DND-41 (cell line): ENCODE measurements at regions not wholly inside any gene's neighbourhood (a gene's known extent, or its start where the extent isn't known, plus 50 kb on each side); places are given as distances from the start of the nearest gene placed in this dataset.

Source experiments
- ATAC-seq: fragments of 200-7000 bp; cut with Tn5 transposase; 3 replicates; pipeline ENCODE4 v1.9.1; 2021; ENCODE audit warnings: low read depth; ENCODE audit not compliant: insufficient read depth
- DNase-seq: peaks from one replicate; pipeline ENCODE4 v3.0.0-alpha.2; 2020
- H2AFZ ChIP-seq: 2 replicates; pipeline ENCODE4 v1.6.0; 2012; ENCODE audit warnings: low read depth, low read length
- H3K27ac ChIP-seq: 2 replicates; pipeline ENCODE4 v1.5.1; 2012; ENCODE audit warnings: low read length, inconsistent platforms
- H3K27me3 ChIP-seq: fragments of 200-600 bp; sonication (generic); 2 replicates; pipeline ENCODE4 v1.6.0; 2012; ENCODE audit warnings: low read length, mild to moderate bottlenecking, inconsistent platforms; ENCODE audit not compliant: insufficient read depth, poor library complexity
- H3K36me3 ChIP-seq: 2 replicates; pipeline ENCODE4 v1.5.1; 2012; ENCODE audit warnings: low read length, inconsistent platforms; ENCODE audit not compliant: insufficient read depth
- H3K4me1 ChIP-seq: 2 replicates; pipeline ENCODE4 v1.5.1; 2012; ENCODE audit warnings: mild to moderate bottlenecking, low read length; ENCODE audit not compliant: insufficient read depth
- H3K4me2 ChIP-seq: 2 replicates; pipeline ENCODE4 v1.6.0; 2012; ENCODE audit warnings: mild to moderate bottlenecking, moderate library complexity, low read length, inconsistent platforms; ENCODE audit not compliant: insufficient read depth
- H3K4me3 ChIP-seq, 2 experiments: fragments of 200-600 bp in 1 of 2; shearing (Covaris generic) in 1 of 2; 2 replicates each; pipeline ENCODE4 v1.5.1; 2012 to 2016; ENCODE audit warnings: inconsistent platforms in 2 of 2, low read length in 2 of 2, mild to moderate bottlenecking in 2 of 2, low read depth in 1 of 2, moderate library complexity in 1 of 2
- H3K79me2 ChIP-seq: 2 replicates; pipeline ENCODE4 v1.6.0; 2012; ENCODE audit warnings: low read length, inconsistent platforms; ENCODE audit not compliant: insufficient read depth
- H3K9ac ChIP-seq: 2 replicates; pipeline ENCODE4 v1.6.0; 2012; ENCODE audit warnings: low read depth, mild to moderate bottlenecking, inconsistent platforms, low read length, moderate library complexity
- H3K9me3 ChIP-seq: 2 replicates; pipeline ENCODE4 v1.5.1; 2012; ENCODE audit warnings: low read length, moderate library complexity, mild to moderate bottlenecking, inconsistent platforms; ENCODE audit not compliant: insufficient read depth, severe bottlenecking
- H4K20me1 ChIP-seq: 2 replicates; pipeline ENCODE4 v1.6.0; 2012; ENCODE audit warnings: low read length; ENCODE audit not compliant: insufficient read depth
- CTCF ChIP-seq: IDR thresholded peaks from 2 replicates; pipeline ENCODE4 v1.5.1; 2012; ENCODE audit warnings: borderline replicate concordance, low read length, moderate library complexity, mild to moderate bottlenecking; ENCODE audit not compliant: poor library complexity, severe bottlenecking; ENCODE audit errors: extremely low read depth
- EZH2 ChIP-seq: IDR thresholded peaks from 3 replicates; pipeline ENCODE4 v1.6.1; 2012; ENCODE audit warnings: borderline replicate concordance, low read depth, mild to moderate bottlenecking, moderate library complexity, low read length, inconsistent platforms; ENCODE audit not compliant: severe bottlenecking

GRCh38 chr12:19719672-19720071 lies 280.4 kb downstream of the AEBP2 start:
- Histone ChIP-seq H3K79me2 (no peaks in the 10 kb centered on the region), H3K9me3 (no peaks in the 10 kb centered on the region), H3K36me3 (no peaks in the 10 kb centered on the region), H3K27ac (no peak overlapping the region), H4K20me1 (no peaks in the 10 kb centered on the region), H3K4me3 (no peak overlapping the region), H3K27me3 (no peaks in the 10 kb centered on the region), H2AFZ (no peak overlapping the region), H3K4me2 (no peak overlapping the region), H3K9ac (no peak overlapping the region), H3K4me1 (no peaks in the 10 kb centered on the region)
- ATAC-seq, result no peak
- DNase-seq, result no peak
- TF ChIP-seq EZH2 (no peak), CTCF (no peak)

GRCh38 chr12:19726122-19726521 lies 286.8 kb downstream of the AEBP2 start:
- no peaks in the 10 kb centered on the region for H3K27me3 ChIP-seq
- TF ChIP-seq EZH2 (no peak), CTCF (no peak)
- H3K4me2 ChIP-seq, result no peak overlapping the region
- H3K36me3 ChIP-seq, result no peaks in the 10 kb centered on the region
- no peak for ATAC-seq
- no peaks in the 10 kb centered on the region for H3K79me2 ChIP-seq
- DNase-seq, result no peak
- peaks cover 15% of the 10 kb centered on the region for H3K9me3 ChIP-seq
- no peaks in the 10 kb centered on the region for H4K20me1 ChIP-seq
- H3K4me1 ChIP-seq, result no peaks in the 10 kb centered on the region
- no peak overlapping the region for H3K9ac ChIP-seq
- no peak overlapping the region for H3K27ac ChIP-seq
- H2AFZ ChIP-seq, result no peak overlapping the region
- no peak overlapping the region for H3K4me3 ChIP-seq

GRCh38 chr12:19726592-19726991 lies 287.3 kb downstream of the AEBP2 start:
- Histone ChIP-seq H3K4me3 (no peak overlapping the region), H3K27me3 (no peaks in the 10 kb centered on the region), H3K4me2 (no peak overlapping the region), H4K20me1 (no peaks in the 10 kb centered on the region), H3K79me2 (no peaks in the 10 kb centered on the region), H3K27ac (no peak overlapping the region), H3K9ac (no peak overlapping the region), H3K36me3 (no peaks in the 10 kb centered on the region), H3K4me1 (no peaks in the 10 kb centered on the region), H3K9me3 (peaks cover 15% of the 10 kb centered on the region), H2AFZ (no peak overlapping the region)
- DNase-seq (no peak), ATAC-seq (no peak)
- no peak for TF ChIP-seq EZH2
- no peak for TF ChIP-seq CTCF

- Histone ChIP-seq H3K4me1 (no peaks in the 10 kb centered on the region), H3K9me3 (no peaks in the 10 kb centered on the region), H3K4me3 (no peak overlapping the region), H3K27me3 (peaks cover 7% of the 10 kb centered on the region), H3K36me3 (no peaks in the 10 kb centered on the region), H4K20me1 (no peaks in the 10 kb centered on the region), H3K9ac (no peak overlapping the region), H3K27ac (no peak overlapping the region), H2AFZ (no peak overlapping the region), H3K4me2 (no peak overlapping the region), H3K79me2 (no peaks in the 10 kb centered on the region)
- no peak for DNase-seq
- TF ChIP-seq CTCF (no peak), EZH2 (no peak)
- ATAC-seq, result no peak
Measured at GRCh38 chr12:19737019-19737418, 297.7 kb downstream of the AEBP2 start.
